HepG2 (cell line): ENCODE measurements at regions not wholly inside any gene's neighbourhood (a gene's known extent, or its start where the extent isn't known, plus 50 kb on each side); places are given as distances from the start of the nearest gene placed in this dataset.

ENCODE experiments used
- BORCS8-MEF2B ChIP-seq: sonication (generic); formaldehyde crosslinking; IDR thresholded peaks from 2 replicates; pipeline ENCODE4 v1.8.0; 2022; ENCODE audit warnings: mild to moderate bottlenecking, missing genetic modification reagents
- HHEX ChIP-seq: IDR thresholded peaks from 2 replicates; pipeline ENCODE4 v1.6.1; 2016; ENCODE audit warnings: control low read depth
- JARID2 ChIP-seq: sonication (generic); formaldehyde crosslinking; IDR thresholded peaks from 2 replicates; pipeline ENCODE4 v1.8.1; 2023; ENCODE audit warnings: missing genetic modification reagents, inconsistent platforms; ENCODE audit not compliant: insufficient replicate concordance
- ZBTB21 ChIP-seq: sonication (generic); formaldehyde crosslinking; IDR thresholded peaks from 2 replicates; pipeline ENCODE4 v1.4.0; 2020; ENCODE audit warnings: missing genetic modification reagents
- ZC3H13 ChIP-seq: sonication (generic); formaldehyde crosslinking; IDR thresholded peaks from 2 replicates; pipeline ENCODE4 v1.8.1; 2023; ENCODE audit warnings: mild to moderate bottlenecking, missing genetic modification reagents, moderate library complexity
- ZFP36 ChIP-seq: fragments of 150-350 bp; IDR thresholded peaks from 2 replicates; pipeline ENCODE4 v1.6.1; 2018; ENCODE audit warnings: borderline replicate concordance, low read length, low read depth; ENCODE audit not compliant: partially characterized antibody
- ZNF20 ChIP-seq: sonication (generic); formaldehyde crosslinking; IDR thresholded peaks from 2 replicates; pipeline ENCODE4 v1.4.0; 2020; ENCODE audit warnings: mild to moderate bottlenecking, moderate library complexity, missing genetic modification reagents
- ZNF205 ChIP-seq: IDR thresholded peaks from 2 replicates; pipeline ENCODE4 v1.6.1; 2018; ENCODE audit warnings: missing biosample characterization, missing genetic modification reagents
- ZNF431 ChIP-seq: sonication (generic); formaldehyde crosslinking; IDR thresholded peaks from 2 replicates; pipeline ENCODE4 v1.9.0; 2022; ENCODE audit warnings: missing genetic modification reagents, low read depth, mild to moderate bottlenecking, borderline replicate concordance
- ZNF570 ChIP-seq: sonication (generic); formaldehyde crosslinking; IDR thresholded peaks from 2 replicates; pipeline ENCODE4 v1.4.0; 2020; ENCODE audit warnings: mild to moderate bottlenecking, missing genetic modification reagents, borderline replicate concordance
- ZNF713 ChIP-seq: sonication (generic); formaldehyde crosslinking; IDR thresholded peaks from 2 replicates; pipeline ENCODE4 v1.4.0; 2020; ENCODE audit warnings: mild to moderate bottlenecking, missing genetic modification reagents
- ZNF724P ChIP-seq: sonication (generic); formaldehyde crosslinking; IDR thresholded peaks from 2 replicates; pipeline ENCODE4 v1.8.0; 2022; ENCODE audit warnings: missing genetic modification reagents, borderline replicate concordance
- TF ChIP-seq, protein P1 (sequence below): IDR thresholded peaks from 2 replicates; pipeline ENCODE4 v1.6.1; 2016; ENCODE audit warnings: mild to moderate bottlenecking
- TF ChIP-seq, protein P2 (sequence below): sonication (generic); formaldehyde crosslinking; IDR thresholded peaks from 2 replicates; pipeline ENCODE4 v1.5.0; 2020; ENCODE audit warnings: missing genetic modification reagents, mild to moderate bottlenecking, borderline replicate concordance
- TF ChIP-seq, protein P3 (sequence below): IDR thresholded peaks from 2 replicates; pipeline ENCODE4 v1.6.1; 2016; ENCODE audit warnings: missing compliant biosample characterization, missing genetic modification reagents, borderline replicate concordance
- TF ChIP-seq, protein P4 (sequence below): IDR thresholded peaks from 2 replicates; pipeline ENCODE4 v1.6.1; 2016; ENCODE audit warnings: low read depth, borderline replicate concordance
- TF ChIP-seq, protein P5 (sequence below): sonication (generic); formaldehyde crosslinking; IDR thresholded peaks from 2 replicates; pipeline ENCODE4 v1.5.1; 2020; ENCODE audit warnings: mild to moderate bottlenecking, missing genetic modification reagents, moderate library complexity
- TF ChIP-seq, protein P6 (sequence below): sonication (generic); formaldehyde crosslinking; IDR thresholded peaks from 2 replicates; pipeline ENCODE4 v1.4.0; 2020; ENCODE audit warnings: missing genetic modification reagents
- TF ChIP-seq, protein P7 (sequence below): sonication (generic); formaldehyde crosslinking; conservative IDR thresholded peaks from 2 replicates; pipeline ENCODE4 v1.4.0; 2020; ENCODE audit warnings: missing genetic modification reagents

DNA sequence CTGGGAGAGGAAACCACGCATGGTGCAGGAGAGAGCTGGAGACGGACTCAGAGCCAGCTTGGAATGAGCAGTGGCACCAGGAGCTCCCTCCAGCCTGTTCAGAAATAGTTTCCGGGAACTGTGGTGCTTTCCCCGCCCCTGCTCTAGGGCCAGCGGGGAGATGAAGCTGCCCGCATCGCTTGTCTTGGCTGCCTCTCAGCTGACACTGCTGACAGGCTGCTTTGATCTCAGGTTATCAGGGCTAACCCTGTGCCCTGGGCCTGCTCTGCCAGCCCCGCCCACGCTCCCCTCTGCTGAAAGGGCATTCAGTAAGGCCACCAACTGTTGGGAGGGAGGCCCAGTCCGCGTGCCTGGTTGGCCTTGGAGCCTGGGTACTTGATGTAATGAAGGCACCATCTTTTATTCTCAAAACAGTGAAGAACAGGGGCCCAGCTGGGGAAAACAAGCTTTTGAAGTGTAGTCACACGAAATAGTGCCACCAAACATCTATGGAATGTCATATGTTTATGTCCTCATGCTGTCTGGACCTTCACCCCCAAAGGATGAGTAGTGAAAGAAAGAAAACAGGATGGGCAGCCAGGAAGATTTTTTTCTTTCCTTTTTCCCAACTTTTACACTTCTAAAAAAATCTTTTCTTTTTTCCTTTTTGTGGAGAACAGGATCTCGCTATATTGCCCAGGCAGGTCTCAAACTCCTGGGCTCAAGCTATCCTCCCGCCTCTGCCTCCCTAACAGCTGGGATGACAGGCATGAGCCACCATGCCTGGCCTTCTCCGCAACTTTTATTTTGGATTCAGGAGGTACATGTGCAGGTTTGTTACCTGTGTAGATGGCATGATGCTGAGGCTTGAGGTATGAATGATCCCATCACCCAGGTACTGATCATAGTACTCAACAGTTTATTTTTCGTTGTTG is 115.9 kb upstream of the TBX3 start (continued):
- TF ChIP-seq, protein P1, sequence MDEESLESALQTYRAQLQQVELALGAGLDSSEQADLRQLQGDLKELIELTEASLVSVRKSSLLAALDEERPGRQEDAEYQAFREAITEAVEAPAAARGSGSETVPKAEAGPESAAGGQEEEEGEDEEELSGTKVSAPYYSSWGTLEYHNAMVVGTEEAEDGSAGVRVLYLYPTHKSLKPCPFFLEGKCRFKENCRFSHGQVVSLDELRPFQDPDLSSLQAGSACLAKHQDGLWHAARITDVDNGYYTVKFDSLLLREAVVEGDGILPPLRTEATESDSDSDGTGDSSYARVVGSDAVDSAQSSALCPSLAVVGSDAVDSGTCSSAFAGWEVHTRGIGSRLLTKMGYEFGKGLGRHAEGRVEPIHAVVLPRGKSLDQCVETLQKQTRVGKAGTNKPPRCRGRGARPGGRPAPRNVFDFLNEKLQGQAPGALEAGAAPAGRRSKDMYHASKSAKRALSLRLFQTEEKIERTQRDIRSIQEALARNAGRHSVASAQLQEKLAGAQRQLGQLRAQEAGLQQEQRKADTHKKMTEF (CRISPR knock-in tag), result peak; percentile 99
- no peak for TF ChIP-seq ZNF570 (CRISPR knock-in tag)
- TF ChIP-seq JARID2 (CRISPR knock-in tag), result peak; percentile 44
- peak; percentile 89 for TF ChIP-seq ZC3H13
- 0 out of 2 replicates have a peak, but pooled peaks have one; percentile 59 for TF ChIP-seq ZNF205 (CRISPR knock-in tag)
- TF ChIP-seq, protein P2, sequence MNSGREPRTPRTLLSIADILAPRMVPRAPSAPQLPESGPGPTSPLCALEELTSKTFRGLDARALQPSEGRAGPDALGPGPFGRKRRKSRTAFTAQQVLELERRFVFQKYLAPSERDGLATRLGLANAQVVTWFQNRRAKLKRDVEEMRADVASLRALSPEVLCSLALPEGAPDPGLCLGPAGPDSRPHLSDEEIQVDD (CRISPR knock-in tag), result no peak
- TF ChIP-seq, protein P3, sequence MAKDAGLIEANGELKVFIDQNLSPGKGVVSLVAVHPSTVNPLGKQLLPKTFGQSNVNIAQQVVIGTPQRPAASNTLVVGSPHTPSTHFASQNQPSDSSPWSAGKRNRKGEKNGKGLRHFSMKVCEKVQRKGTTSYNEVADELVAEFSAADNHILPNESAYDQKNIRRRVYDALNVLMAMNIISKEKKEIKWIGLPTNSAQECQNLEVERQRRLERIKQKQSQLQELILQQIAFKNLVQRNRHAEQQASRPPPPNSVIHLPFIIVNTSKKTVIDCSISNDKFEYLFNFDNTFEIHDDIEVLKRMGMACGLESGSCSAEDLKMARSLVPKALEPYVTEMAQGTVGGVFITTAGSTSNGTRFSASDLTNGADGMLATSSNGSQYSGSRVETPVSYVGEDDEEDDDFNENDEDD (CRISPR knock-in tag), result peak; percentile 93
- TF ChIP-seq ZNF724P (CRISPR knock-in tag), result peak; percentile 90; the same call in 1 of the 2 replicates
- TF ChIP-seq ZNF20 (CRISPR knock-in tag), result no peak
- TF ChIP-seq, protein P4, sequence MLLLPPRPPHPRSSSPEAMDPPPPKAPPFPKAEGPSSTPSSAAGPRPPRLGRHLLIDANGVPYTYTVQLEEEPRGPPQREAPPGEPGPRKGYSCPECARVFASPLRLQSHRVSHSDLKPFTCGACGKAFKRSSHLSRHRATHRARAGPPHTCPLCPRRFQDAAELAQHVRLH (CRISPR knock-in tag), result peak; percentile 87; the same call in 1 of the 2 replicates
- TF ChIP-seq HHEX (CRISPR knock-in tag), result peak; percentile 94
- no peak; the same call in 1 of the 2 replicates for TF ChIP-seq ZNF431 (CRISPR knock-in tag)
- no peak for TF ChIP-seq ZFP36
- TF ChIP-seq ZNF713 (CRISPR knock-in tag), result no peak
- TF ChIP-seq BORCS8-MEF2B (CRISPR knock-in tag), result peak; percentile 81
- TF ChIP-seq, protein P5, sequence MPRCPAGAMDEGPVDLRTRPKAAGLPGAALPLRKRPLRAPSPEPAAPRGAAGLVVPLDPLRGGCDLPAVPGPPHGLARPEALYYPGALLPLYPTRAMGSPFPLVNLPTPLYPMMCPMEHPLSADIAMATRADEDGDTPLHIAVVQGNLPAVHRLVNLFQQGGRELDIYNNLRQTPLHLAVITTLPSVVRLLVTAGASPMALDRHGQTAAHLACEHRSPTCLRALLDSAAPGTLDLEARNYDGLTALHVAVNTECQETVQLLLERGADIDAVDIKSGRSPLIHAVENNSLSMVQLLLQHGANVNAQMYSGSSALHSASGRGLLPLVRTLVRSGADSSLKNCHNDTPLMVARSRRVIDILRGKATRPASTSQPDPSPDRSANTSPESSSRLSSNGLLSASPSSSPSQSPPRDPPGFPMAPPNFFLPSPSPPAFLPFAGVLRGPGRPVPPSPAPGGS (CRISPR knock-in tag), result peak; percentile 88; the same call in 1 of the 2 replicates
- TF ChIP-seq, protein P6, sequence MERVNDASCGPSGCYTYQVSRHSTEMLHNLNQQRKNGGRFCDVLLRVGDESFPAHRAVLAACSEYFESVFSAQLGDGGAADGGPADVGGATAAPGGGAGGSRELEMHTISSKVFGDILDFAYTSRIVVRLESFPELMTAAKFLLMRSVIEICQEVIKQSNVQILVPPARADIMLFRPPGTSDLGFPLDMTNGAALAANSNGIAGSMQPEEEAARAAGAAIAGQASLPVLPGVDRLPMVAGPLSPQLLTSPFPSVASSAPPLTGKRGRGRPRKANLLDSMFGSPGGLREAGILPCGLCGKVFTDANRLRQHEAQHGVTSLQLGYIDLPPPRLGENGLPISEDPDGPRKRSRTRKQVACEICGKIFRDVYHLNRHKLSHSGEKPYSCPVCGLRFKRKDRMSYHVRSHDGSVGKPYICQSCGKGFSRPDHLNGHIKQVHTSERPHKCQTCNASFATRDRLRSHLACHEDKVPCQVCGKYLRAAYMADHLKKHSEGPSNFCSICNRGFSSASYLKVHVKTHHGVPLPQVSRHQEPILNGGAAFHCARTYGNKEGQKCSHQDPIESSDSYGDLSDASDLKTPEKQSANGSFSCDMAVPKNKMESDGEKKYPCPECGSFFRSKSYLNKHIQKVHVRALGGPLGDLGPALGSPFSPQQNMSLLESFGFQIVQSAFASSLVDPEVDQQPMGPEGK (CRISPR knock-in tag), result peak; percentile 96
- TF ChIP-seq, protein P7, sequence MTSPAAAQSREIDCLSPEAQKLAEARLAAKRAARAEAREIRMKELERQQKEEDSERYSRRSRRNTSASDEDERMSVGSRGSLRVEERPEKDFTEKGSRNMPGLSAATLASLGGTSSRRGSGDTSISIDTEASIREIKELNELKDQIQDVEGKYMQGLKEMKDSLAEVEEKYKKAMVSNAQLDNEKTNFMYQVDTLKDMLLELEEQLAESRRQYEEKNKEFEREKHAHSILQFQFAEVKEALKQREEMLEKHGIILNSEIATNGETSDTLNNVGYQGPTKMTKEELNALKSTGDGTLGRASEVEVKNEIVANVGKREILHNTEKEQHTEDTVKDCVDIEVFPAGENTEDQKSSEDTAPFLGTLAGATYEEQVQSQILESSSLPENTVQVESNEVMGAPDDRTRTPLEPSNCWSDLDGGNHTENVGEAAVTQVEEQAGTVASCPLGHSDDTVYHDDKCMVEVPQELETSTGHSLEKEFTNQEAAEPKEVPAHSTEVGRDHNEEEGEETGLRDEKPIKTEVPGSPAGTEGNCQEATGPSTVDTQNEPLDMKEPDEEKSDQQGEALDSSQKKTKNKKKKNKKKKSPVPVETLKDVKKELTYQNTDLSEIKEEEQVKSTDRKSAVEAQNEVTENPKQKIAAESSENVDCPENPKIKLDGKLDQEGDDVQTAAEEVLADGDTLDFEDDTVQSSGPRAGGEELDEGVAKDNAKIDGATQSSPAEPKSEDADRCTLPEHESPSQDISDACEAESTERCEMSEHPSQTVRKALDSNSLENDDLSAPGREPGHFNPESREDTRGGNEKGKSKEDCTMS, result 0 out of 2 replicates have a peak, but pooled peaks have one; percentile 38
- peak; percentile 62; the same call in 1 of the 2 replicates for TF ChIP-seq ZBTB21 (CRISPR knock-in tag)
